ENCODE measurements at regions not wholly inside any gene's neighbourhood (a gene's known extent, or its start where the extent isn't known, plus 50 kb on each side); places are given as distances from the start of the nearest gene placed in this dataset.

GRCh38 chr15:36498916-36499315, 80.5 kb upstream of the CDIN1 start:
- intact Hi-C loops (cut with micrococcal nuclease): no loop called here
- Histone ChIP-seq H2AK9ac (replicated peaks; ENCODE audit: low read depth, low read length, poor library complexity) (no peak overlapping the region), H3K27ac (ENCODE audit: insufficient read depth, low read length) (no peak overlapping the region), H3K9ac (ENCODE audit: low read depth, low read length) (no peak overlapping the region), H3K9me1 (ENCODE audit: insufficient read depth, low read length) (no peaks in the 10 kb centered on the region), H2BK120ac (ENCODE audit: low read depth, low read length) (no peak overlapping the region; the same call in 1 of the 2 replicates), H3K4me3 (ENCODE audit: insufficient read depth, low read depth, low read length) (no peak overlapping the region), H2BK5ac (ENCODE audit: low read depth, low read length, poor library complexity, severe bottlenecking) (peak overlapping the region; percentile 41), H3K79me1 (ENCODE audit: low read depth in 1 of 2, low read length in 2 of 2) (no peaks in the 10 kb centered on the region), H3K23ac (ENCODE audit: low read depth, low read length) (no peak overlapping the region), H3K14ac (replicated peaks; ENCODE audit: low read depth, low read length) (peak overlapping the region; percentile 33; the same call in 1 of the 2 replicates), H4K20me1 (ENCODE audit: insufficient read depth, low read length) (no peaks in the 10 kb centered on the region), H4K91ac (ENCODE audit: insufficient read depth, low read depth, low read length) (no peak overlapping the region), H2AFZ (replicated peaks; ENCODE audit: low read length, poor library complexity) (no peak overlapping the region), H4K8ac (ENCODE audit: low read depth in 2 of 2, low read length in 2 of 2) (0 out of 4 replicates have a peak overlapping the region, but pooled peaks of 1 of the 2 experiments have one; percentile 20), H3K4ac (ENCODE audit: low read depth, low read length) (no peak overlapping the region), H3K27me3 (ENCODE audit: control insufficient read depth, insufficient read depth, low read length) (no peaks in the 10 kb centered on the region), H3K18ac (ENCODE audit: low read depth, low read length) (peak overlapping the region; percentile 58; the same call in 1 of the 2 replicates), H2BK20ac (ENCODE audit: low read depth, low read length) (no peak overlapping the region; the same call in 1 of the 2 replicates), H3K9me3 (ENCODE audit: control insufficient read depth, insufficient read depth, low read length) (no peaks in the 10 kb centered on the region), H4K5ac (ENCODE audit: low read depth, low read length) (peak overlapping the region; percentile 14; the same call in 1 of the 2 replicates), H2BK15ac (ENCODE audit: low read depth, low read length) (peak overlapping the region; percentile 52; the same call in 1 of the 3 replicates), H3K4me2 (ENCODE audit: low read depth, low read length) (no peak overlapping the region), H3K56ac (ENCODE audit: extremely low read depth, insufficient read depth, low read length) (no peak overlapping the region), H3K36me3 (ENCODE audit: control insufficient read depth, insufficient read depth, low read length) (no peaks in the 10 kb centered on the region), H2AK5ac (ENCODE audit: low read depth, low read length) (no peak overlapping the region), H3K4me1 (ENCODE audit: control insufficient read depth, insufficient read depth, low read length) (peaks cover 4% of the 10 kb centered on the region)
- dilution Hi-C loops (cut with HindIII; ENCODE audit: low sequenced_read_pairs, unreplicated experiment): no loop called here
- 60% methylated on average over 1 of the region's 2 CpGs; no CpG with 5 or more reads in 1 of the 2 experiments for WGBS, 2 experiments (ENCODE audit: extremely low coverage in 2 of 2, insufficient read length in 1 of 2)
- TF ChIP-seq FOS (IDR thresholded peaks at IDR 0.05; ENCODE audit: low read depth, low read length): no peak
- no peak for TF ChIP-seq CEBPB (IDR thresholded peaks at IDR 0.05; ENCODE audit: low read depth, low read length)
- TF ChIP-seq RCOR1 (IDR thresholded peaks at IDR 0.05; ENCODE audit: insufficient replicate concordance, low read length): no peak
- TF ChIP-seq MAFK (IDR thresholded peaks at IDR 0.05; ENCODE audit: low read depth, low read length): no peak
- TF ChIP-seq, protein P1, sequence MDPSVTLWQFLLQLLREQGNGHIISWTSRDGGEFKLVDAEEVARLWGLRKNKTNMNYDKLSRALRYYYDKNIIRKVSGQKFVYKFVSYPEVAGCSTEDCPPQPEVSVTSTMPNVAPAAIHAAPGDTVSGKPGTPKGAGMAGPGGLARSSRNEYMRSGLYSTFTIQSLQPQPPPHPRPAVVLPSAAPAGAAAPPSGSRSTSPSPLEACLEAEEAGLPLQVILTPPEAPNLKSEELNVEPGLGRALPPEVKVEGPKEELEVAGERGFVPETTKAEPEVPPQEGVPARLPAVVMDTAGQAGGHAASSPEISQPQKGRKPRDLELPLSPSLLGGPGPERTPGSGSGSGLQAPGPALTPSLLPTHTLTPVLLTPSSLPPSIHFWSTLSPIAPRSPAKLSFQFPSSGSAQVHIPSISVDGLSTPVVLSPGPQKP (IDR thresholded peaks at IDR 0.05; ENCODE audit: borderline replicate concordance, low read depth, low read length): no peak
- TF ChIP-seq SMC3 (IDR thresholded peaks at IDR 0.05; ENCODE audit: low read depth, low read length): no peak
- no peak for TF ChIP-seq MXI1 (IDR thresholded peaks at IDR 0.05; ENCODE audit: borderline replicate concordance, low read depth, low read length)
- TF ChIP-seq RFX5 (IDR thresholded peaks at IDR 0.05; ENCODE audit: low read depth, low read length): no peak
- TF ChIP-seq, protein P2, sequence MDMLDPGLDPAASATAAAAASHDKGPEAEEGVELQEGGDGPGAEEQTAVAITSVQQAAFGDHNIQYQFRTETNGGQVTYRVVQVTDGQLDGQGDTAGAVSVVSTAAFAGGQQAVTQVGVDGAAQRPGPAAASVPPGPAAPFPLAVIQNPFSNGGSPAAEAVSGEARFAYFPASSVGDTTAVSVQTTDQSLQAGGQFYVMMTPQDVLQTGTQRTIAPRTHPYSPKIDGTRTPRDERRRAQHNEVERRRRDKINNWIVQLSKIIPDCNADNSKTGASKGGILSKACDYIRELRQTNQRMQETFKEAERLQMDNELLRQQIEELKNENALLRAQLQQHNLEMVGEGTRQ (IDR thresholded peaks at IDR 0.05; ENCODE audit: low read depth, low read length): no peak
- no peak for TF ChIP-seq NFE2L2 (IDR thresholded peaks at IDR 0.05; ENCODE audit: low read depth, low read length)
- no peak for DNase-seq
- no TSS peak for BruUV-seq (replicated peaks)
- CTCF ChIA-PET: no interaction called here
- POLR2A ChIA-PET (ENCODE audit: unreplicated experiment): no interaction called here
- ATAC-seq (ENCODE audit: low read depth): no peak
- in situ Hi-C loops (cut with MboI; ENCODE audit: low sequenced_read_pairs): loop anchor here (25.0 kb wide), 1 partner anchor 962 kb away; the partner anchor contains the start of gene DPH6

Data from IMR-90 (cell line).